Kidney (tissue), 13 donors: ENCODE measurements at regions not wholly inside any gene's neighbourhood (a gene's known extent, or its start where the extent isn't known, plus 50 kb on each side); places are given as distances from the start of the nearest gene placed in this dataset.

ENCODE experiments used
- DNase-seq, 5 donors: peaks; one replicate each; pipeline ENCODE4 v3.0.0-alpha.2; 2013 to 2020
- FAIRE-seq: peaks from 2 replicates; lab custom pipeline; 2012; peaks lifted over from hg19 to GRCh38; lab: Jason Lieb, UNC
- H3K27ac ChIP-seq, 2 donors: one replicate each; pipeline ENCODE4 v1.7.0; 2013; ENCODE audit warnings: low read depth in 2 of 2, low read length in 2 of 2, inconsistent platforms in 1 of 2
- H3K27me3 ChIP-seq: one replicate; pipeline ENCODE4 v1.7.1; 2013; ENCODE audit warnings: low read length, inconsistent platforms; ENCODE audit not compliant: control insufficient read depth, insufficient read depth
- H3K36me3 ChIP-seq, 3 donors: one replicate each; pipeline versions ENCODE4 v1.7.0 to v1.7.1; 2013; ENCODE audit warnings: low read length in 3 of 3, control low read depth in 1 of 3, inconsistent platforms in 1 of 3; ENCODE audit not compliant: insufficient read depth in 3 of 3, control insufficient read depth in 2 of 3
- H3K4me1 ChIP-seq, 3 donors: one replicate each; pipeline versions ENCODE4 v1.7.0 to v1.7.1; 2013; ENCODE audit warnings: low read length in 3 of 3, inconsistent platforms in 1 of 3, low read depth in 1 of 3; ENCODE audit not compliant: control insufficient read depth in 2 of 3, insufficient read depth in 2 of 3
- H3K4me3 ChIP-seq, 3 donors: one replicate each; pipeline versions ENCODE4 v1.7.0 to v1.8.1; 2013; ENCODE audit warnings: low read length in 3 of 3, control low read depth in 1 of 3, inconsistent platforms in 1 of 3
- H3K9ac ChIP-seq, 3 donors: one replicate each; pipeline versions ENCODE4 v1.7.0 to v1.7.1; 2013; ENCODE audit warnings: low read length in 3 of 3, control low read depth in 1 of 3, inconsistent platforms in 1 of 3
- H3K9me3 ChIP-seq, 3 donors: one replicate each; pipeline versions ENCODE4 v1.7.0 to v1.7.1; 2013; ENCODE audit warnings: low read length in 3 of 3, control low read depth in 1 of 3, inconsistent platforms in 1 of 3; ENCODE audit not compliant: control insufficient read depth in 2 of 3, insufficient read depth in 1 of 3
- CTCF ChIP-seq: IDR thresholded peaks from 3 replicates; pipeline ENCODE4 v1.5.1; 2012; ENCODE audit warnings: mild to moderate bottlenecking, moderate library complexity, borderline replicate concordance; ENCODE audit not compliant: insufficient read depth; ENCODE audit errors: extremely low read depth
- intact Hi-C: fragments of 100-400 bp; cut with DNase I; formaldehyde crosslinking; loops from one replicate; pipeline ENCODE4 v1.11.1; 2022
- donor health status: control.
- donor health status: control.
- donor health status: control.
- donor health status: control.
- donor health status: control.
- donor health status: DM: yes; HTN: yes; CAD: no.
- donor health status: Normal renal cell carcinoma (clear cell type).

- FAIRE-seq (no peak), DNase-seq (no peak)
- H3K27ac ChIP-seq: no peak overlapping the region
- intact Hi-C loops: no loop called here
- H3K36me3 ChIP-seq: no peaks in the 10 kb centered on the region
- no peak for TF ChIP-seq CTCF
- no peaks in the 10 kb centered on the region for H3K27me3 ChIP-seq
- H3K9me3 ChIP-seq: no peaks in the 10 kb centered on the region
- H3K4me3 ChIP-seq: no peak overlapping the region
- no peaks in the 10 kb centered on the region for H3K4me1 ChIP-seq
- H3K9ac ChIP-seq: no peak overlapping the region
Observed at GRCh38 chr15:87682527-87682926, 574.0 kb downstream of the NTRK3 start.

GRCh38 chr15:87681104-87681503 is 575.4 kb downstream of the NTRK3 start:
- FAIRE-seq (no peak), DNase-seq (no peak)
- intact Hi-C loops: no loop called here

GRCh38 chr15:87680208-87680607 is 576.3 kb downstream of the NTRK3 start:
- Histone ChIP-seq H3K9ac (no peak overlapping the region), H3K27me3 (no peaks in the 10 kb centered on the region), H3K27ac (no peak overlapping the region), H3K36me3 (no peaks in the 10 kb centered on the region), H3K4me1 (no peaks in the 10 kb centered on the region), H3K9me3 (no peaks in the 10 kb centered on the region), H3K4me3 (no peak overlapping the region)
- FAIRE-seq (no peak), DNase-seq (no peak)
- intact Hi-C loops: no loop called here
- TF ChIP-seq CTCF: no peak

More at GRCh38 chr15:87681104-87681503, 575.4 kb downstream of the NTRK3 start:
- H3K27ac ChIP-seq: no peak overlapping the region
- no peak for TF ChIP-seq CTCF
- no peak overlapping the region for H3K9ac ChIP-seq
- no peaks in the 10 kb centered on the region for H3K27me3 ChIP-seq
- no peak overlapping the region for H3K4me3 ChIP-seq
- no peaks in the 10 kb centered on the region for H3K4me1 ChIP-seq
- H3K9me3 ChIP-seq: no peaks in the 10 kb centered on the region
- H3K36me3 ChIP-seq: no peaks in the 10 kb centered on the region

DNA sequence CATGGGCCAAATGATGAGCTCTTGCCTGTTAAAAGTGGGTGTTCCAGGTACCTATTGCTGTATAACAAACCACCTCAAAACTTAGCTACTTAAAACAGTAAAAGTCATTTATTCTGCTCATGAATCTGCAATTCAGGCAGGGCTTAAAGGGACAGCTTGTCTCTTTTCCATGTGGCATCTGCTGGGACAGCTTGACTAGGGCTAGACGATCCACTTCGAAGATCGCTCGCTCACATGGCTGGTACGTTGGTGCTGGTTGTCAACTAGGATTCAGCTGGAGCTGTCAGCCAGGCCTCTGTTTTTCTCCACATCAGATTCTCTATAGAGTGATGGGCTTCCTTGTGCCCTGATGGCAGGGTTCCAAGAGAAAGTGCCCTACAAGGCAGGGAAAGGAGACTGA is 581.3 kb downstream of the NTRK3 start:
- no peak for FAIRE-seq
- H3K4me1 ChIP-seq: no peaks in the 10 kb centered on the region
- no peak for TF ChIP-seq CTCF

More for the DNA sequence above, 581.3 kb downstream of the NTRK3 start:
- H3K4me3 ChIP-seq: no peak overlapping the region
- H3K36me3 ChIP-seq: no peaks in the 10 kb centered on the region
- no peaks in the 10 kb centered on the region for H3K27me3 ChIP-seq
- H3K9me3 ChIP-seq: no peaks in the 10 kb centered on the region
- intact Hi-C loops: no loop called here
- no peak overlapping the region for H3K27ac ChIP-seq
- H3K9ac ChIP-seq: no peak overlapping the region
- no peak for DNase-seq
